ENCODE measurements at regions not wholly inside any gene's neighbourhood (a gene's known extent, or its start where the extent isn't known, plus 50 kb on each side); places are given as distances from the start of the nearest gene placed in this dataset.

DNA sequence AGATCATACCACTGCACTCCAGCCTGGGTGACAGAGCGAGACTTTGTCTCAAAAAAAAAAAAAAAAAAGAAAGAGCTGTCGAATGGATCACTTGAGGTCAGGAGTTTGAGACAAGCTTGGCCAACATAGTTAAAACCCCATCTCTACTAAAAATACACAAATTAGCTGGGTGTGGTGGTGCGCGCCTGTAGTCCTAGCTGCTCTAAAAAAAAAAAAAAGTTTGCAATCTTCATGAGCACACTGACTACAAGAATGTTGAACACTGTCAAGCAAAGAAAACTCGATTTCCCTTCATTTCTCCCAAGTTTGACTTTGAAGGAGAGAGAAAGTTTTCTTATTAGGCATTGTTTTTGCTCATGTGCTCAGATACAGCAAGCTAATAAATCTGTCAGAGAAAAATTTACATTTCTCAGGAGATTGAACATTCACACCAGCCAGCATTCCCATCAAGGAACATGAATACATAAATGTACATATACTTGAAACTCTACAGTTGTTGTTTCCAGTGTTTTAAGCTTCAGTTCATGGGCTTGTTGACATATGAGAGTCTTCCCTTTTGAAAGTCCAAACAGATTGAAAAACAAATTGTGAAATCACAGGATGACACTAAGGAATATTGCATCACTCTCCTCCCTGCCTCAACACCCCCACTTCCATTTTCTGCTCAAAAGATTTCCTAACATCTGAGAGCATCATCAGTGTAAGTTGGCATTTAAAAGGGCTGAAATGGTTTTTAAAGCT is 81.8 kb downstream of the ARRDC3 start:
- no peaks in the 10 kb centered on the region for H4K20me1 ChIP-seq (replicated peaks in 1 of 2; ENCODE audit: control insufficient read depth in 1 of 2, insufficient read depth in 2 of 2, low read length in 2 of 2)
- no peak overlapping the region for H2BK12ac ChIP-seq (ENCODE audit: low read depth, low read length)
- H3K9me3 ChIP-seq (ENCODE audit: insufficient read depth in 2 of 2, low read depth in 1 of 2, low read length in 1 of 2) = no peaks in the 10 kb centered on the region
- H2BK20ac ChIP-seq (ENCODE audit: low read length) = no peak overlapping the region
- 91% methylated on average over 3 of the region's 5 CpGs; no CpG with 5 or more reads in 1 of the 2 experiments for WGBS, 2 experiments (ENCODE audit: extremely low coverage in 1 of 2, insufficient coverage in 1 of 2, insufficient read length in 1 of 2, insufficient replicate concordance in 2 of 2, low coverage in 1 of 2, low lambda C conversion rate in 2 of 2, missing lambda C conversion rate in 1 of 2)
- no peak overlapping the region for H3K56ac ChIP-seq (replicated peaks; ENCODE audit: insufficient read length, low read depth, low read length)
- H3K27me3 ChIP-seq (replicated peaks in 1 of 4; ENCODE audit: control insufficient read depth in 3 of 4, extremely low read depth in 1 of 4, insufficient read depth in 3 of 4, low read length in 3 of 4) = no peaks in the 10 kb centered on the region
- no peaks in the 10 kb centered on the region for H3K23me2 ChIP-seq (ENCODE audit: low read depth, low read length)
- no peaks in the 10 kb centered on the region for H3K4me1 ChIP-seq (replicated peaks in 1 of 4; ENCODE audit: control insufficient read depth in 3 of 4, insufficient read depth in 4 of 4, low read length in 3 of 4)
- H3K14ac ChIP-seq (ENCODE audit: insufficient read length) = no peak overlapping the region
- H3K4me3 ChIP-seq (ENCODE audit: extremely low read depth in 1 of 4, insufficient read depth in 2 of 4, low read depth in 3 of 4, low read length in 4 of 4) = no peak overlapping the region
- H3K9ac ChIP-seq (replicated peaks in 1 of 4; ENCODE audit: extremely low read depth in 1 of 4, low read depth in 3 of 4, low read length in 3 of 4) = no peak overlapping the region
- no peak overlapping the region for H4K91ac ChIP-seq (replicated peaks; ENCODE audit: insufficient read length, low read length)
- CTCF ChIA-PET (ENCODE audit: partially characterized antibody) = interaction anchor here (0.7 to 4.4 kb wide), 15 partner anchors 9 to 366 kb away, joined by 3 to 59 read pairs (median 4); no protein-coding TSS in a partner anchor
- DNase-seq (ENCODE audit: low read depth in 1 of 2, low spot score in 2 of 2) (no peak), FAIRE-seq (no peak)
- no peak overlapping the region for H3K4me2 ChIP-seq (ENCODE audit: insufficient read depth in 1 of 2, low read depth in 2 of 2, low read length in 2 of 2)
- H3K36me3 ChIP-seq (ENCODE audit: control insufficient read depth in 2 of 4, insufficient read depth in 4 of 4, low read length in 3 of 4) = no peaks in the 10 kb centered on the region
- H3K27ac ChIP-seq (ENCODE audit: low read depth, low read length) = no peak overlapping the region
- no peak overlapping the region for H2BK15ac ChIP-seq (ENCODE audit: low read length)
- no peak overlapping the region for H3K4ac ChIP-seq (replicated peaks; ENCODE audit: insufficient read length, low read depth, low read length)
- no peak overlapping the region for H3K18ac ChIP-seq (ENCODE audit: extremely low read depth, low read length)
- H2BK120ac ChIP-seq (replicated peaks; ENCODE audit: low read depth, low read length) = no peak overlapping the region
- no peaks in the 10 kb centered on the region for H3K79me1 ChIP-seq (ENCODE audit: low read depth, low read length)
- H2BK5ac ChIP-seq (ENCODE audit: low read depth, low read length) = no peak overlapping the region
- H4K5ac ChIP-seq (ENCODE audit: insufficient read length, low read depth, low read length) = no peak overlapping the region
- H2AK5ac ChIP-seq (ENCODE audit: low read depth, low read length) = no peak overlapping the region
- H2AFZ ChIP-seq (ENCODE audit: low read length) = no peak overlapping the region
- H4K8ac ChIP-seq (ENCODE audit: extremely low read depth, insufficient read depth, low read length) = no peak overlapping the region
- POLR2A ChIA-PET (ENCODE audit: partially characterized antibody) = interaction anchor here (0.8 to 2.4 kb wide), 2 partner anchors 22 to 81 kb away, joined by 3 to 6 read pairs; partner anchors contain the start of gene ARRDC3
- H3K23ac ChIP-seq (ENCODE audit: insufficient read length) = no peak overlapping the region
- H3K79me2 ChIP-seq (ENCODE audit: control insufficient read depth in 1 of 2, insufficient read depth in 2 of 2, low read length in 2 of 2) = no peaks in the 10 kb centered on the region
- TF ChIP-seq RAD21 (IDR thresholded peaks at IDR 0.05 in 1 of 2, conservative IDR thresholded peaks at IDR 0.05 in 1 of 2; ENCODE audit: low read depth in 2 of 2, low read length in 2 of 2) (no peak), TAF7 (optimal IDR thresholded peaks at IDR 0.05; ENCODE audit: borderline replicate concordance, low read depth, low read length) (no peak), BACH1 (IDR thresholded peaks at IDR 0.05; ENCODE audit: low read length) (no peak), POU5F1 (IDR thresholded peaks at IDR 0.05; ENCODE audit: low read depth, low read length) (no peak), BRCA1 (IDR thresholded peaks at IDR 0.05; ENCODE audit: low read depth, low read length) (no peak), CBX5 (IDR thresholded peaks at IDR 0.05; ENCODE audit: low read depth, low read length) (no peak), ZNF274 (IDR thresholded peaks at IDR 0.05; ENCODE audit: borderline replicate concordance, extremely low read depth, low read length) (no peak), RNF2 (IDR thresholded peaks at IDR 0.05; ENCODE audit: borderline replicate concordance, low read depth, low read length, missing control alignments, poor library complexity, severe bottlenecking) (no peak), SRF (IDR thresholded peaks at IDR 0.05; ENCODE audit: low read depth, low read length) (no peak), EP300 (IDR thresholded peaks at IDR 0.05; ENCODE audit: borderline replicate concordance in 1 of 2, low read depth in 2 of 2, low read length in 2 of 2) (no peak)

All from H1 (cell line).